SK-N-MC (cell line): ENCODE measurements at regions not wholly inside any gene's neighbourhood (a gene's known extent, or its start where the extent isn't known, plus 50 kb on each side); places are given as distances from the start of the nearest gene placed in this dataset.

Source experiments
- DNase-seq: peaks from one replicate; pipeline ENCODE4 v3.0.0-alpha.2; 2011; ENCODE audit warnings: low read depth, low spot score
- H3K27ac ChIP-seq: fragments of 200-600 bp; sonication (generic); 2 replicates; pipeline ENCODE4 v1.5.1; 2016; ENCODE audit warnings: mixed run types
- H3K36me3 ChIP-seq: fragments of 200-600 bp; sonication (generic); 2 replicates; pipeline ENCODE4 v1.6.1; 2017; ENCODE audit warnings: antibody characterized with exemption, low read length, mixed read lengths; ENCODE audit not compliant: insufficient read depth
- H3K4me3 ChIP-seq: fragments of 200-600 bp; sonication (generic); 2 replicates; pipeline ENCODE4 v1.5.1; 2016
- H3K9ac ChIP-seq: fragments of 200-600 bp; sonication (generic); 2 replicates; pipeline ENCODE4 v1.8.0; 2017; ENCODE audit warnings: mixed run types, mixed read lengths; ENCODE audit not compliant: insufficient read length
- H3K9me3 ChIP-seq: fragments of 200-600 bp; sonication (generic); 2 replicates; pipeline ENCODE4 v1.6.1; 2017; ENCODE audit warnings: low read depth, mild to moderate bottlenecking, antibody characterized with exemption, low read length, moderate library complexity, mixed read lengths
- EZH2 ChIP-seq: fragments of 200-600 bp; sonication (generic); IDR thresholded peaks from one replicate; pipeline ENCODE4 v1.6.1; 2017; ENCODE audit warnings: antibody characterized with exemption
- FOXP2 ChIP-seq: optimal IDR thresholded peaks from 2 replicates; pipeline ENCODE3; 2011; ENCODE audit warnings: mild to moderate bottlenecking, moderate library complexity; ENCODE audit not compliant: insufficient read depth; ENCODE audit errors: extremely low read length, control extremely low read depth
- POLR2AphosphoS5 ChIP-seq: IDR thresholded peaks from 2 replicates; pipeline ENCODE4 v1.6.1; 2012; ENCODE audit warnings: mild to moderate bottlenecking, low read depth, low read length, borderline replicate concordance

GRCh38 chr18:8458546-8459215 is 150.6 kb upstream of the RAB12 start:
- DNase-seq, result no peak
- Histone ChIP-seq H3K9me3 (no peaks in the 10 kb centered on the region), H3K4me3 (no peak overlapping the region), H3K27ac (no peak overlapping the region), H3K36me3 (no peaks in the 10 kb centered on the region), H3K9ac (no peak overlapping the region)
- TF ChIP-seq FOXP2 (no peak), POLR2AphosphoS5 (no peak), EZH2 (no peak)

GRCh38 chr18:8460748-8461147 is 148.5 kb upstream of the RAB12 start:
- Histone ChIP-seq H3K9me3 (no peaks in the 10 kb centered on the region), H3K36me3 (no peaks in the 10 kb centered on the region), H3K9ac (no peak overlapping the region), H3K4me3 (no peak overlapping the region), H3K27ac (no peak overlapping the region)
- no peak for TF ChIP-seq POLR2AphosphoS5
- no peak for TF ChIP-seq EZH2
- no peak for TF ChIP-seq FOXP2
- DNase-seq, result no peak

GRCh38 chr18:8461544-8461943 is 147.7 kb upstream of the RAB12 start:
- no peak for TF ChIP-seq POLR2AphosphoS5
- no peak for TF ChIP-seq FOXP2
- TF ChIP-seq EZH2, result no peak
- DNase-seq, result no peak
- H3K4me3 ChIP-seq, result no peak overlapping the region
- H3K9ac ChIP-seq, result no peak overlapping the region
- H3K27ac ChIP-seq, result no peak overlapping the region
- H3K9me3 ChIP-seq, result no peaks in the 10 kb centered on the region
- H3K36me3 ChIP-seq, result no peaks in the 10 kb centered on the region

GRCh38 chr18:8462651-8463185 is 146.5 kb upstream of the RAB12 start:
- TF ChIP-seq POLR2AphosphoS5 (no peak), FOXP2 (no peak)
- no peak overlapping the region for H3K4me3 ChIP-seq
- no peak for DNase-seq
- H3K9me3 ChIP-seq, result no peaks in the 10 kb centered on the region
- H3K9ac ChIP-seq, result no peak overlapping the region
- no peaks in the 10 kb centered on the region for H3K36me3 ChIP-seq
- H3K27ac ChIP-seq, result no peak overlapping the region

- no peaks in the 10 kb centered on the region for H3K36me3 ChIP-seq
- H3K9ac ChIP-seq, result no peak overlapping the region
- no peak for DNase-seq
- H3K4me3 ChIP-seq, result no peak overlapping the region
- no peaks in the 10 kb centered on the region for H3K9me3 ChIP-seq
- no peak overlapping the region for H3K27ac ChIP-seq
- TF ChIP-seq POLR2AphosphoS5 (no peak), EZH2 (no peak)
These were observed 145.4 kb upstream of the RAB12 start for GRCh38 chr18:8463791-8464190.

GRCh38 chr18:8468191-8468590 is 141.0 kb upstream of the RAB12 start:
- no peak overlapping the region for H3K9ac ChIP-seq
- DNase-seq, result no peak
- no peak for TF ChIP-seq POLR2AphosphoS5
- no peak for TF ChIP-seq EZH2
- no peak for TF ChIP-seq FOXP2

GRCh38 chr18:8468921-8469335 is 140.3 kb upstream of the RAB12 start:
- no peak for DNase-seq
- Histone ChIP-seq H3K9me3 (no peaks in the 10 kb centered on the region), H3K36me3 (no peaks in the 10 kb centered on the region), H3K4me3 (no peak overlapping the region), H3K9ac (no peak overlapping the region), H3K27ac (no peak overlapping the region)
- TF ChIP-seq FOXP2, result no peak
- TF ChIP-seq POLR2AphosphoS5, result no peak
- no peak for TF ChIP-seq EZH2

More at GRCh38 chr18:8468191-8468590, 141.0 kb upstream of the RAB12 start:
- H3K9me3 ChIP-seq, result no peaks in the 10 kb centered on the region
- H3K4me3 ChIP-seq, result no peak overlapping the region
- H3K27ac ChIP-seq, result no peak overlapping the region
- H3K36me3 ChIP-seq, result no peaks in the 10 kb centered on the region

- no peak for DNase-seq
- Histone ChIP-seq H3K9me3 (no peaks in the 10 kb centered on the region), H3K27ac (no peak overlapping the region), H3K4me3 (no peak overlapping the region), H3K9ac (no peak overlapping the region), H3K36me3 (no peaks in the 10 kb centered on the region)
- TF ChIP-seq EZH2 (no peak), FOXP2 (no peak), POLR2AphosphoS5 (no peak)
These were observed 139.6 kb upstream of the RAB12 start for GRCh38 chr18:8469544-8470130.

- Histone ChIP-seq H3K9me3 (no peaks in the 10 kb centered on the region), H3K36me3 (no peaks in the 10 kb centered on the region), H3K27ac (no peak overlapping the region), H3K4me3 (no peak overlapping the region), H3K9ac (no peak overlapping the region)
- TF ChIP-seq POLR2AphosphoS5 (no peak), EZH2 (no peak), FOXP2 (no peak)
- no peak for DNase-seq
These were observed 137.9 kb upstream of the RAB12 start for GRCh38 chr18:8471372-8471771.
